Cardiac fibroblast (primary cell): ENCODE measurements at regions not wholly inside any gene's neighbourhood (a gene's known extent, or its start where the extent isn't known, plus 50 kb on each side); places are given as distances from the start of the nearest gene placed in this dataset.

ENCODE experiments used
- DNase-seq, 2 donors: peaks; one replicate each; pipeline versions ENCODE4 v3.0.0 to v3.0.0-alpha.2; 2010; ENCODE audit warnings: low read depth in 2 of 2
- H3K4me3 ChIP-seq, 2 donors: replicated peaks in 1 of 2; 1 replicate in 1 of 2; 2 replicates in 1 of 2; pipeline ENCODE4 v1.5.1; 2011; ENCODE audit warnings: low read depth in 2 of 2, low read length in 2 of 2, mild to moderate bottlenecking in 2 of 2, moderate library complexity in 1 of 2
- TF ChIP-seq, protein P1 (sequence below): IDR thresholded peaks from one replicate; pipeline ENCODE4 v1.5.1; 2011; ENCODE audit warnings: low read depth, mild to moderate bottlenecking, low read length, inconsistent platforms

DNA sequence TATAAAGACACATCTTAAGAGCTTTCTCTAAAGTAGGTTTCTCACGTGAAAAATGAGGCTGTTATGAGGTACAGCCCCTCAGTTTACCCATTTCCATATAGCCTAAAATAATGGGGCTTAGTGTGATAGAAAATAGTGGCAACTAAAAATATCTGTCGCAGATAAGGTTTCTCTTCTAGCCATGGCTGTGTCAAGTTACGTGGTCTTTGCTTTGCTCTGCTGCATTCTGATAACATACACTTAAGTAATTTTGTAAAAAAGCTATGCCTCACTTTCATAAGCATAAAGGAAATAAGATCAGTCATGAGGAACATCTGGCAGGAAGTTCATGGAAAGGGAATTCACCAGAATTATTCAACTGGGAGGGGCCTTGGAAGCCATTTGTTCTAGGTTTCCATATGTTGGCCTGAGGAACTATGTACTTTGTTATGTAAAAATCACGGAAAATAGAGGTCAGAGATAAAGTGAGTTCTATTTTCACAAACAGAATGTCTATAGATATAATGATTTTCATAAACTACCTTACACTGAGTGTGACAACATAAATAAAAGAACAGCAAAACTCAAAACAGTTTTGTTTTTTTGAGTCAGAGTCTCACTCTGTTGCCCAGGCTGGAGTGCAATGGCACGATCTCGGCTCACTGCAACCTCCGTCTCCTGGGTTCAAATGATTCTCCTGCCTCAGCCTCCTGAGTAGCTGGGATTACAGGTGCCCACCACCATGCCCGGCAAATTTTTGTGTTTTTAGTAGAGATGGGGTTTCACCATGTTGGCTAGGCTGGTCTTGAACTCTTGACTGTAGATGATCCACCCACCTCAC is 195.6 kb upstream of the KRR1 start:
- DNase-seq = peak; percentile 83 to 91
- no peak overlapping the region for H3K4me3 ChIP-seq
- TF ChIP-seq, protein P1, sequence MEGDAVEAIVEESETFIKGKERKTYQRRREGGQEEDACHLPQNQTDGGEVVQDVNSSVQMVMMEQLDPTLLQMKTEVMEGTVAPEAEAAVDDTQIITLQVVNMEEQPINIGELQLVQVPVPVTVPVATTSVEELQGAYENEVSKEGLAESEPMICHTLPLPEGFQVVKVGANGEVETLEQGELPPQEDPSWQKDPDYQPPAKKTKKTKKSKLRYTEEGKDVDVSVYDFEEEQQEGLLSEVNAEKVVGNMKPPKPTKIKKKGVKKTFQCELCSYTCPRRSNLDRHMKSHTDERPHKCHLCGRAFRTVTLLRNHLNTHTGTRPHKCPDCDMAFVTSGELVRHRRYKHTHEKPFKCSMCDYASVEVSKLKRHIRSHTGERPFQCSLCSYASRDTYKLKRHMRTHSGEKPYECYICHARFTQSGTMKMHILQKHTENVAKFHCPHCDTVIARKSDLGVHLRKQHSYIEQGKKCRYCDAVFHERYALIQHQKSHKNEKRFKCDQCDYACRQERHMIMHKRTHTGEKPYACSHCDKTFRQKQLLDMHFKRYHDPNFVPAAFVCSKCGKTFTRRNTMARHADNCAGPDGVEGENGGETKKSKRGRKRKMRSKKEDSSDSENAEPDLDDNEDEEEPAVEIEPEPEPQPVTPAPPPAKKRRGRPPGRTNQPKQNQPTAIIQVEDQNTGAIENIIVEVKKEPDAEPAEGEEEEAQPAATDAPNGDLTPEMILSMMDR = no peak

DNA sequence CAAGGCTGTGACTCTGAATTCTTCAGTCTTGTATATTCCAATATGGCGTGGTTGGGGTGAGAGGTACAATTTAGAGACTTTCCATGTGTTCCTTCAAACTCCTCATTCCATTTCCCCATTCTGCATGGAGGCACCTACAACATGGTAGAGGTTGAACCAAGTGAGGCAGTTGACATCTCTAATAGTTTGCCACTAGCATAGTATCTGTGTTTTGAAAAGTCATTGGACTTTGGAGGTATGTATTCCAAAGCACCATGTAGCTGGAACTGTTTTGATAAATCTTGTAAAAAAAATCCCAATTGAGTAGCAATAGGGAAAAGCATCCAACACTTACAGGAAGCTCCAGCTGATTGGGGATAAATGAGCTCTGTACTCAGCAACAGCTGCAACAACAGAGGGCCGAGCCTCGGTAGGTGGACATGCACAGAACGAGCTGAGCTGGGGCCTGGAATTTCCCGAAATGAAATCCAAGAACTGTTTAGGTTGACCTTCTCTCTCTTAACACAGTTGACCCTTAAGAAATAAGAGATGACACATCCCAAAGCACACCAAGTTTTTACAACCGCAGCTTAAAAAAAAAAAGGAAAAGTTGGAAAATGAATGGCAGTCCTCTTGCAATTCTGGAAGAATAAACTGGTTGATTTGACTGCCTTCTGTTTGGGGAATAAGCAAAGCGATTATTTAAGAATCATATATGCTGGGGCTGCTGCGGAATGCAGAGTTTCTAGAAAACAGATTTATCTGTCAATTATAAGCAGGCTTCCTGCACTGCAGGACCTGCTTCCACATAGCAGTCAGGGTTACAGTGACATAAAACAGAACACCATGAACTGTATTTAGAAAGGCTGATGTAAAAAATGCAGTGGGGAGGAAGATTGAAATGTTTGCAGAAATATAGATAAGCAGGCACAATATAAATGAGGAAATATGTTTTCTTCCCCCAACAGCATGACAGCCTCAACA is 194.6 kb upstream of the KRR1 start:
- peak; percentile 98 for DNase-seq
- TF ChIP-seq, protein P1 = no peak
- no peak overlapping the region for H3K4me3 ChIP-seq

DNA sequence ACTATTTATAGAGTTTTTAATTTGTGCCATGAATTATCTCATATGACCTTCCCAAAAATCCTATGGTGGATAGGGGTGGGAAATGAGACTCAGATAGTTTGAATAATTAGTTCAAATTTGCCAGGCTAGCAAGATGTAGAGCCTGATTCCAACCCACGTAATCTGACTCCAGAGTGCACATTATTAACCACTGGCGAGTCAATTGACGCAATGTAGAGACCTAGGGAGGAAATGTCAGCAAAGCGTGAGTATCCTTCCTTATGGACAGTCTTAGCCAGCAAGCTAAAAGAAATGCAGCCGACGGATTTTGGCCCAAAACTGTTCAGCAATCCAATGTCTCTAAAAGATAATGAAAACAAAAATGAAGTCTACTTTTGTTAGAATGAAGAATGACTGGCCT is 193.3 kb upstream of the KRR1 start:
- no peak overlapping the region for H3K4me3 ChIP-seq
- peak; percentile 70 to 91 for DNase-seq
- TF ChIP-seq, protein P1 = no peak

DNA sequence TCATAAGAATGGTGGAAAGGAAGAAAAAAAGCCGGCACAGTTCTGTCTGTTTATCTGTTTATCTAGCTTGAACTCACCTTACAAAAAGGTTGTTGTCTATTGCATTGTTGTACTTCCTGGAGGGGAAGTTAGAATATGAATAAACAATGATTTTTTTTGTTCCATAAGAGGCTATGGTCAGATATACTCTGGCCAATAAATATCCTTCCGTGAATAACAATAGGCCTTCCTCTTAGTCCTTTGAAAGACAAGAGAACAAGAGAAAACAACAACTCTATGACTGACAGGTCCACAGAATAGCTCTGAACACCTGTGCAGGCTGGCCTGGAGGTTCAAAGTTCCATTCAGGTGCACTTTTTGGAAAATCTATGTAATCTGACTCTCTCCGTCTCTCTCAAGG is 192.8 kb upstream of the KRR1 start:
- H3K4me3 ChIP-seq = no peak overlapping the region
- no peak for DNase-seq
- TF ChIP-seq, protein P1 = no peak

DNA sequence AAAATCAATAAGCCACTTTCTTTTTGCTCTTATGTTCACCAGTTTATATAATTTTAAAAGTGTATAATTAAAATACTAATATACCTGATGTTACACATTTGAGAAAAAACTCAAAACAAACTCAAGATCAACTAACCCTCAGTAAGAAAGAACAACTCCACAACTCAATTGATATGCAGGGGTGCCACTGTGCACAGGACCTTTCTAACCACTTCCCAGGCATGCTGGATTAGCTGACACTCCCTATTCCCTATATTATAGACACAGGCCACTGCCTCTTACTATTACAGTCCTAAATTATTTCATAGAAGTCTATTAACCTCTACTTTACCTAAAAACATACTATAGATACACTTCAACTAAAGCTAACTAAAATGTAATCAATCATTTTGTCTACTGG is 191.7 kb upstream of the KRR1 start:
- no peak for DNase-seq
- no peak overlapping the region for H3K4me3 ChIP-seq

DNA sequence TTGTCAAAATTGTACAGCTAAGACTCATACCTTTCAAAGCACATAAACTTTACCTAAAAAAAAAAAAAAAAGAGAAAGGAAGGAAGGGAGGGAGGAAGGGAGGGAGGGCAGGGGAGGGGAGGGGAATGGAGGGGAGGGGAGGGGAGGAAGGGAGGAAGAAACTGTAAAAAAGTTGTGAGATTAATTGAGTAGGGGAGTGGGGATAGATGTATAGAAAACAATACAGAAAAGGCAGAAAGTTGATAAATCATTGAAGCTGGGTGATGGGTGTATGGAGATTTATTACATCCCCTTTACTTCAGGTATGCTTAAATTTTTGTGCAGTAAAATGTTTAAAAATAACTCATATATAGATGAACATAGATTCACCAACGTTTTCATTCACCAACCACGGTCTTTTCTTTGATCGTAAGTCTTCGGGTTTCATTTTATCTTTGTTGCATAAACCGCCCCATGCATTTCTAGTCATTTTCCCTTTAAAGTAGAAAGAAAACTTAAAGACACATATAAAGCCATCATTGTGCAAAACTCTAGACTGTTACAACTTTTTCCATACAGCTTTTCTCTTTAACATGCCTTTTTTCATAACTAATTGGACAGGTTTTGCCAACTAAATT is 191.2 kb upstream of the KRR1 start:
- H3K4me3 ChIP-seq = no peak overlapping the region
- TF ChIP-seq, protein P1 = no peak
- no peak for DNase-seq

More for the DNA sequence above, 191.7 kb upstream of the KRR1 start:
- TF ChIP-seq, protein P1 = no peak
